Neural progenitor cell (in vitro differentiated cells): ENCODE measurements at regions not wholly inside any gene's neighbourhood (a gene's known extent, or its start where the extent isn't known, plus 50 kb on each side); places are given as distances from the start of the nearest gene placed in this dataset.

ENCODE experiments used
- DNase-seq: peaks from one replicate; pipeline ENCODE4 v3.0.0-alpha.2; 2016; ENCODE audit warnings: low spot score
- H2AFZ ChIP-seq: fragments of 200-600 bp; sonication (generic); replicated peaks from 2 replicates; pipeline ENCODE4 v1.6.1; 2016; ENCODE audit warnings: antibody characterized with exemption
- H3F3A ChIP-seq: fragments of 200-600 bp; sonication (generic); 2 replicates; pipeline ENCODE4 v1.6.1; 2016; ENCODE audit warnings: antibody characterized with exemption, low read depth
- H3K27ac ChIP-seq: fragments of 200-600 bp; sonication (generic); 2 replicates; pipeline ENCODE4 v1.5.1; 2016; ENCODE audit warnings: mild to moderate bottlenecking
- H3K27me3 ChIP-seq: fragments of 200-600 bp; sonication (generic); 2 replicates; pipeline ENCODE4 v1.6.1; 2016; ENCODE audit warnings: mild to moderate bottlenecking, moderate library complexity
- H3K36me3 ChIP-seq: fragments of 200-600 bp; sonication (generic); 2 replicates; pipeline ENCODE4 v1.5.1; 2016
- H3K4me1 ChIP-seq: fragments of 200-600 bp; sonication (generic); 2 replicates; pipeline ENCODE4 v1.6.1; 2016; ENCODE audit warnings: mixed run types
- H3K4me2 ChIP-seq: fragments of 200-600 bp; sonication (generic); 2 replicates; pipeline ENCODE4 v1.6.1; 2016
- H3K4me3 ChIP-seq: fragments of 200-600 bp; sonication (generic); 2 replicates; pipeline ENCODE4 v1.5.1; 2016
- H3K79me2 ChIP-seq: fragments of 200-600 bp; sonication (generic); 2 replicates; pipeline ENCODE4 v1.6.1; 2016; ENCODE audit warnings: low read depth
- H3K9ac ChIP-seq: fragments of 200-600 bp; sonication (generic); 2 replicates; pipeline ENCODE4 v1.6.1; 2016
- H3K9me3 ChIP-seq: fragments of 200-600 bp; sonication (generic); 2 replicates; pipeline ENCODE4 v1.5.1; 2016; ENCODE audit warnings: low read depth
- H4K20me1 ChIP-seq: fragments of 200-600 bp; sonication (generic); 2 replicates; pipeline ENCODE4 v1.6.1; 2016; ENCODE audit warnings: low read depth
- H3K27ac Mint-ChIP-seq: 3 replicates; pipeline ENCODE4 v1.8.0; 2021; ENCODE audit warnings: mixed read lengths
- H3K27me3 Mint-ChIP-seq: 2 replicates; pipeline ENCODE4 v1.8.0; 2022; ENCODE audit warnings: low read depth, mild to moderate bottlenecking, inconsistent platforms, moderate library complexity, mixed read lengths; ENCODE audit not compliant: insufficient read depth
- H3K36me3 Mint-ChIP-seq: 3 replicates; pipeline ENCODE4 v1.8.0; 2021; ENCODE audit warnings: mixed read lengths
- H3K4me1 Mint-ChIP-seq: 3 replicates; pipeline ENCODE4 v1.8.0; 2021; ENCODE audit warnings: mixed read lengths
- H3K4me3 Mint-ChIP-seq: 3 replicates; pipeline ENCODE4 v1.8.0; 2021; ENCODE audit warnings: mild to moderate bottlenecking, moderate library complexity, mixed read lengths
- H3K9me3 Mint-ChIP-seq: 3 replicates; pipeline ENCODE4 v1.8.0; 2020; ENCODE audit warnings: mixed read lengths
- EZH2 ChIP-seq: fragments of 200-600 bp; sonication (generic); IDR thresholded peaks from 2 replicates; pipeline ENCODE4 v1.6.1; 2017; ENCODE audit warnings: antibody characterized with exemption, mild to moderate bottlenecking, moderate library complexity
- EZH2phosphoT487 ChIP-seq: fragments of 200-600 bp; sonication (generic); IDR thresholded peaks from 2 replicates; pipeline ENCODE4 v1.6.1; 2017; ENCODE audit warnings: antibody characterized with exemption
- TF ChIP-seq, protein P1 (sequence below): fragments of 200-600 bp; sonication (generic); IDR thresholded peaks from 2 replicates; pipeline ENCODE4 v1.5.1; 2017; ENCODE audit warnings: antibody characterized with exemption, mild to moderate bottlenecking

DNA sequence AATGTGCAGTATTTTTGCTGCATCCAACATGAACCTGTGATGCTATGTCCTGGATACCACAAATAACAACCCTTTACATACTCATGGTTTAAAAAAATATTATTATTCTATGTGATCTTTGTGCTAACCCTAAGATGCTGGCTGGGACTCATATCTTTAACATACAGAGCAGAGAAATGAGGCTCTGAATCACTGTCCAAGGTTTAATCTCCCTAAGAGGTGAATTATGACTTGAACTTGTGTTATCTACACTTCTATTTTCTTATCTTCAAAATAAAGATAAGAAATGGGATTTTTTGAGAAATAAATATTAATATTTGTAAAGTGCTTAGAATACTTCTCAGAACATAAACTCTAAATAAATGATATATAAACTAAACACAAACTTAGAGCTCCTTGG is 68.8 kb upstream of the GRIA1 start:
- TF ChIP-seq, protein P1, sequence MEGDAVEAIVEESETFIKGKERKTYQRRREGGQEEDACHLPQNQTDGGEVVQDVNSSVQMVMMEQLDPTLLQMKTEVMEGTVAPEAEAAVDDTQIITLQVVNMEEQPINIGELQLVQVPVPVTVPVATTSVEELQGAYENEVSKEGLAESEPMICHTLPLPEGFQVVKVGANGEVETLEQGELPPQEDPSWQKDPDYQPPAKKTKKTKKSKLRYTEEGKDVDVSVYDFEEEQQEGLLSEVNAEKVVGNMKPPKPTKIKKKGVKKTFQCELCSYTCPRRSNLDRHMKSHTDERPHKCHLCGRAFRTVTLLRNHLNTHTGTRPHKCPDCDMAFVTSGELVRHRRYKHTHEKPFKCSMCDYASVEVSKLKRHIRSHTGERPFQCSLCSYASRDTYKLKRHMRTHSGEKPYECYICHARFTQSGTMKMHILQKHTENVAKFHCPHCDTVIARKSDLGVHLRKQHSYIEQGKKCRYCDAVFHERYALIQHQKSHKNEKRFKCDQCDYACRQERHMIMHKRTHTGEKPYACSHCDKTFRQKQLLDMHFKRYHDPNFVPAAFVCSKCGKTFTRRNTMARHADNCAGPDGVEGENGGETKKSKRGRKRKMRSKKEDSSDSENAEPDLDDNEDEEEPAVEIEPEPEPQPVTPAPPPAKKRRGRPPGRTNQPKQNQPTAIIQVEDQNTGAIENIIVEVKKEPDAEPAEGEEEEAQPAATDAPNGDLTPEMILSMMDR, result no peak
- TF ChIP-seq EZH2phosphoT487 (no peak), EZH2 (no peak)
- Mint-ChIP-seq H3K4me1 (no peaks in the 10 kb centered on the region), H3K9me3 (peaks cover 2% of the 10 kb centered on the region), H3K36me3 (no peaks in the 10 kb centered on the region), H3K27me3 (peaks cover 2% of the 10 kb centered on the region), H3K4me3 (no peak overlapping the region), H3K27ac (no peak overlapping the region)
- Histone ChIP-seq H4K20me1 (no peaks in the 10 kb centered on the region), H3K27ac (no peak overlapping the region), H2AFZ (no peak overlapping the region), H3K9ac (no peak overlapping the region), H3K4me1 (peaks cover 7% of the 10 kb centered on the region), H3K4me2 (no peak overlapping the region), H3K79me2 (no peaks in the 10 kb centered on the region), H3K9me3 (no peaks in the 10 kb centered on the region), H3K27me3 (no peaks in the 10 kb centered on the region), H3K36me3 (no peaks in the 10 kb centered on the region), H3K4me3 (no peak overlapping the region), H3F3A (no peaks in the 10 kb centered on the region)
- no peak for DNase-seq

DNA sequence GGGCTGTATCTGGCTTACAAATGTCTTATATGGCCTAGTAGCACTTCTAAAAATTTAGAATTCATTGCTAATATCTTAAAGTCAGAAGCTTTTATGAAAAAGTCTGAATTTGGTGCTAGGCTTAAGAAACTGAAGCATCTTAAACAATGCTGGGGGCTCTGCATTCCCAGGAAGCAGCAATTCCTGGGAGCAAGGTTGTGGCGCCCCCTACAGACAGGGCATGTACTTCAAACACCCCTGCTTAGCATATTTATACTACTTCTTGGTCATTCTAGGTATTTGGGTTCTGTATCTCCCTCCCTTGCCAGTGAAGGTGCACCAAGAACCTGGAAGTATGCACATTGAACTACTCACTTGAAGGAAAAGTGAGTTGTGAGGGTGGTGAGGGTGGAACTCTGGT is 64.6 kb upstream of the GRIA1 start:
- Mint-ChIP-seq H3K4me3 (no peak overlapping the region), H3K27me3 (peaks cover 2% of the 10 kb centered on the region), H3K9me3 (peaks cover 2% of the 10 kb centered on the region), H3K27ac (no peak overlapping the region), H3K4me1 (no peaks in the 10 kb centered on the region), H3K36me3 (no peaks in the 10 kb centered on the region)
- Histone ChIP-seq H3K9me3 (no peaks in the 10 kb centered on the region), H3K36me3 (no peaks in the 10 kb centered on the region), H3K79me2 (no peaks in the 10 kb centered on the region), H2AFZ (no peak overlapping the region), H3K4me3 (no peak overlapping the region), H3K9ac (no peak overlapping the region), H4K20me1 (no peaks in the 10 kb centered on the region), H3K4me1 (peaks cover 7% of the 10 kb centered on the region), H3K27ac (no peak overlapping the region), H3K4me2 (no peak overlapping the region), H3K27me3 (no peaks in the 10 kb centered on the region), H3F3A (no peaks in the 10 kb centered on the region)
- DNase-seq, result no peak
- TF ChIP-seq EZH2phosphoT487, result no peak
- no peak for TF ChIP-seq EZH2
- TF ChIP-seq, protein P1, result peak; percentile 47

DNA sequence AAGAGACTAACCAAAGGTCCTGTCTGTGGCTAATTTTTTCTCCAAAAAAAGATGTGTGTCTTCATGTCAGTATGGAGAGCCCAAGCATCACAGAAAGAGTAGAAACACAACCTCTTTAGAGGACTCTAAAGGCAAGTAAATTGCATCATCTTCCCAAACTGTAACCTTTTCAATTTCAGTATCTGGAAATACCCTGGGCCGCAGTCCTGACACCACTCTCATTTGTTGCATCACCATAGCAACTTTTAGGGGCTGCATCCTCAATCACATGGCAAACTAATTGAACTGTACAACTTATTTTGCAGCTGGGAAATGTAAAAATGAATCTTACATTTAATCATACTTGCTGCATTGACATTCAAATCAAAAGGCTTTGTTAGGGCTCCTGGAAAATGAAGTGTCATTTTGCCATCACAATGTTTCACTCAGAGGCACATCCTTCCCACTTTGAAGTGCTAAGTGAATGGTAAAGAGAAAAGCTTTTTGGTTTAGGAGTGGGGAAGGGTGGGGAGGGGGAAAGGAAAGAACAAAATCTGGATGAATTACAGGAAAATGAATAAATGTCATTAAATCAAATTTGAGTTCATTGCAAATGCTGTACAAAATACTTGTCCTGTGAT is 60.6 kb upstream of the GRIA1 start:
- no peak for DNase-seq
- Histone ChIP-seq H2AFZ (peak overlapping the region; percentile 55), H4K20me1 (no peaks in the 10 kb centered on the region), H3K27me3 (no peaks in the 10 kb centered on the region), H3K9ac (no peak overlapping the region), H3K36me3 (no peaks in the 10 kb centered on the region), H3K9me3 (no peaks in the 10 kb centered on the region), H3K4me1 (no peaks in the 10 kb centered on the region), H3K4me3 (no peak overlapping the region), H3K27ac (no peak overlapping the region), H3K79me2 (no peaks in the 10 kb centered on the region), H3K4me2 (no peak overlapping the region), H3F3A (no peaks in the 10 kb centered on the region)
- H3K27ac Mint-ChIP-seq, result no peak overlapping the region
- no peaks in the 10 kb centered on the region for H3K27me3 Mint-ChIP-seq
- H3K9me3 Mint-ChIP-seq, result peaks cover 2% of the 10 kb centered on the region
- TF ChIP-seq EZH2, result no peak
- no peak for TF ChIP-seq EZH2phosphoT487
- TF ChIP-seq, protein P1, result no peak
- no peaks in the 10 kb centered on the region for H3K36me3 Mint-ChIP-seq
- H3K4me1 Mint-ChIP-seq, result peaks cover 3% of the 10 kb centered on the region
- H3K4me3 Mint-ChIP-seq, result no peak overlapping the region
